Stimulated activated naive CD8-positive, alpha-beta T cell treated with anti-CD3 and anti-CD28 coated beads, Interleukin-15, amount 100 ng/mL, for 72 hours (primary cell): ENCODE measurements at regions not wholly inside any gene's neighbourhood (a gene's known extent, or its start where the extent isn't known, plus 50 kb on each side); places are given as distances from the start of the nearest gene placed in this dataset.

Source experiments
- ATAC-seq: fragments of 150-1000 bp; cut with Tn5 transposase; 2 replicates; pipeline ENCODE4 v1.10.0; 2021; ENCODE audit warnings: mild to moderate bottlenecking, moderate library complexity
- DNase-seq, 2 donors: peaks; one replicate each; pipeline ENCODE4 v3.0.0; 2021 to 2022
- H3K27ac Mint-ChIP-seq, 2 donors: one replicate each; pipeline ENCODE4 v1.8.0; 2022; ENCODE audit warnings: mild to moderate bottlenecking in 2 of 2, mixed read lengths in 2 of 2, moderate library complexity in 2 of 2
- H3K27me3 Mint-ChIP-seq: one replicate; pipeline ENCODE4 v1.8.0; 2022; ENCODE audit warnings: mixed read lengths
- H3K4me1 Mint-ChIP-seq: one replicate; pipeline ENCODE4 v1.8.0; 2022; ENCODE audit warnings: mild to moderate bottlenecking, mixed read lengths
- H3K4me3 Mint-ChIP-seq, 2 donors: one replicate each; pipeline ENCODE4 v1.8.0; 2022; ENCODE audit warnings: mild to moderate bottlenecking in 2 of 2, mixed read lengths in 2 of 2, moderate library complexity in 1 of 2
- H3K9me3 Mint-ChIP-seq, 2 donors: one replicate each; pipeline ENCODE4 v1.8.0; 2022; ENCODE audit warnings: mixed read lengths in 2 of 2

DNA sequence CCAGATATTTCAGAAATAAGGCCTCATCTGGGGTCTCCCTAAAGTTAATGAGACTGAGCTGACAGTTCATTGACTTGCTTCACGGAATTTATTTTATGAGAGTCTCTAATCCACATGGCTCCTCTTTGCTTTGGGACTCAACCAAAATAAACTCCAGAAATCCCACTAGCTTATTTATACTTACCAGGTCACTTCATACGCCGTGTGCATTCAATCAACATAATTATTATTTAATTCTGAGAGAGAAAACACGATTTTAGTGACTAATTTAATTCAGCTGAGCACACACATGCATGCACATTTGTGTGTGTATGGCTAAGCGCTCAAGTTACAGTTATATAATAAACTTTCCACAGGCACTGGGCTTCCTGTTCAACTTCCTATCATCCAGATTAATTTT lies 333.4 kb upstream of the CCDC196 start:
- no peak overlapping the region for H3K4me3 Mint-ChIP-seq
- H3K4me1 Mint-ChIP-seq, result no peaks in the 10 kb centered on the region
- DNase-seq, result no peak
- H3K27ac Mint-ChIP-seq, result no peak overlapping the region
- no peaks in the 10 kb centered on the region for H3K27me3 Mint-ChIP-seq
- no peak for ATAC-seq
- H3K9me3 Mint-ChIP-seq, result no peaks in the 10 kb centered on the region

- no peak for DNase-seq
- H3K27me3 Mint-ChIP-seq, result peaks cover 32% of the 10 kb centered on the region
- H3K4me1 Mint-ChIP-seq, result no peaks in the 10 kb centered on the region
- H3K9me3 Mint-ChIP-seq, result peaks cover 8 to 9% of the 10 kb centered on the region in 2 donors
- H3K27ac Mint-ChIP-seq, result no peak overlapping the region
- no peak overlapping the region for H3K4me3 Mint-ChIP-seq
- ATAC-seq, result no peak
These were observed 323.1 kb upstream of the CCDC196 start for GRCh38 chr14:66163023-66163422.

GRCh38 chr14:66165337-66165736 lies 320.8 kb upstream of the CCDC196 start:
- no peak overlapping the region for H3K27ac Mint-ChIP-seq
- DNase-seq (no peak), ATAC-seq (no peak)
- peaks cover 27% of the 10 kb centered on the region for H3K27me3 Mint-ChIP-seq
- no peaks in the 10 kb centered on the region for H3K4me1 Mint-ChIP-seq
- H3K4me3 Mint-ChIP-seq, result no peak overlapping the region
- H3K9me3 Mint-ChIP-seq, result peaks cover 8 to 9% of the 10 kb centered on the region in 2 donors

- Mint-ChIP-seq H3K4me3 (no peak overlapping the region), H3K27ac (no peak overlapping the region), H3K9me3 (no peaks in the 10 kb centered on the region), H3K4me1 (no peaks in the 10 kb centered on the region), H3K27me3 (peaks cover 29% of the 10 kb centered on the region)
- ATAC-seq, result no peak
- no peak for DNase-seq
These were observed 311.7 kb upstream of the CCDC196 start for GRCh38 chr14:66174453-66174891.

DNA sequence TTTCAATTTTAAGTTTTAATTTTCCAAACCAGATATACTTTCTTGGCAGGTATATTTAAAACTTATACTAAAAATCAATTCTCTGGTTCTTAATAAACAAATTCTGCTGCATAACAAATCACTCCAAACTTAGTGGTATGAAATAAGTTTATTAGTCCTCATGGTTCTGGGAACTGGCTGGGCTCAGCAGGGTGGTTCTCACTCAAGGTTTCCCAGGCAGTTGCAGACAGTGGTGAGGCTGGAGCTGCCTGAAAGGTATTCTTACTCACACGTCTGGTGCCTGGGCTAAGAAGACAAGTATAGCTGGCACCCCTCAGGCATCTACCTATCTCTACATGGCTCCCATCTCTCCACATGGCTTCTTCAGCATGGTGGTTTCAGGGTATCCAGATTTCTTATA lies 308.2 kb upstream of the CCDC196 start:
- Mint-ChIP-seq H3K27me3 (peaks cover 12% of the 10 kb centered on the region), H3K4me1 (no peaks in the 10 kb centered on the region), H3K4me3 (no peak overlapping the region), H3K27ac (no peak overlapping the region), H3K9me3 (peaks cover 0 to 6% of the 10 kb centered on the region in 2 donors)
- DNase-seq (no peak), ATAC-seq (no peak)

- Mint-ChIP-seq H3K27me3 (peaks cover 15% of the 10 kb centered on the region), H3K9me3 (peaks cover 3 to 23% of the 10 kb centered on the region in 2 donors), H3K4me3 (no peak overlapping the region)
These were observed 289.5 kb upstream of the CCDC196 start for GRCh38 chr14:66196670-66197069.

DNA sequence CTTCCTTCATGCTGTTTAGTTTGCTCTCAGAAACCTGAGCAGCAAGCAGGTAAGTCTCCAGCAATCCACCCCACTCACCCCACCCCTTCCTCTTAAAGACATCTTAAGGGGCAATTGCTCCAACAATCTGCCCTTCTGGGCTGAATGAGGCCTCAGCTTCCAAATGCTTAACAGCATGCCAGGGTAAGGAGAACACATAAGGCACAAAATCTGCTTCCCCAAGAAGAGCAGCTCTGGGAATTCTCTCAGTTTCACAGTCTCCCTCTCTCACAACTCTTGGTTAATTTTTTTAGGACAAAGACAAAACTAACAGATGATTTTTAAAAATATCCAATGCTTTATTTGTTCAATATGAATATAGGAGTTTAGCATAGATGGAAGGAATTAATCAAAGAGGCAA lies 288.9 kb upstream of the CCDC196 start:
- DNase-seq, result no peak
- Mint-ChIP-seq H3K27ac (no peak overlapping the region), H3K4me3 (no peak overlapping the region), H3K4me1 (no peaks in the 10 kb centered on the region), H3K27me3 (peaks cover 15% of the 10 kb centered on the region), H3K9me3 (peaks cover 5 to 24% of the 10 kb centered on the region in 2 donors)
- ATAC-seq, result no peak

More at GRCh38 chr14:66196670-66197069, 289.5 kb upstream of the CCDC196 start:
- DNase-seq, result no peak
- H3K27ac Mint-ChIP-seq, result no peak overlapping the region
- H3K4me1 Mint-ChIP-seq, result no peaks in the 10 kb centered on the region
- no peak for ATAC-seq

- Mint-ChIP-seq H3K27ac (no peak overlapping the region), H3K27me3 (no peaks in the 10 kb centered on the region), H3K9me3 (peaks cover 22 to 39% of the 10 kb centered on the region in 2 donors), H3K4me3 (no peak overlapping the region), H3K4me1 (no peaks in the 10 kb centered on the region)
- DNase-seq (no peak), ATAC-seq (no peak)
These were observed 279.6 kb upstream of the CCDC196 start for GRCh38 chr14:66206554-66206953.

GRCh38 chr14:66216763-66217162 lies 269.4 kb upstream of the CCDC196 start:
- DNase-seq (no peak), ATAC-seq (no peak)
- Mint-ChIP-seq H3K9me3 (peaks cover 8 to 17% of the 10 kb centered on the region in 2 donors), H3K4me3 (no peak overlapping the region), H3K4me1 (no peaks in the 10 kb centered on the region), H3K27me3 (no peaks in the 10 kb centered on the region), H3K27ac (no peak overlapping the region)

GRCh38 chr14:66219886-66220285 lies 266.3 kb upstream of the CCDC196 start:
- Mint-ChIP-seq H3K4me3 (no peak overlapping the region), H3K27me3 (no peaks in the 10 kb centered on the region), H3K27ac (no peak overlapping the region), H3K4me1 (no peaks in the 10 kb centered on the region), H3K9me3 (peaks cover 8 to 17% of the 10 kb centered on the region in 2 donors)
- DNase-seq (no peak), ATAC-seq (no peak)

DNA sequence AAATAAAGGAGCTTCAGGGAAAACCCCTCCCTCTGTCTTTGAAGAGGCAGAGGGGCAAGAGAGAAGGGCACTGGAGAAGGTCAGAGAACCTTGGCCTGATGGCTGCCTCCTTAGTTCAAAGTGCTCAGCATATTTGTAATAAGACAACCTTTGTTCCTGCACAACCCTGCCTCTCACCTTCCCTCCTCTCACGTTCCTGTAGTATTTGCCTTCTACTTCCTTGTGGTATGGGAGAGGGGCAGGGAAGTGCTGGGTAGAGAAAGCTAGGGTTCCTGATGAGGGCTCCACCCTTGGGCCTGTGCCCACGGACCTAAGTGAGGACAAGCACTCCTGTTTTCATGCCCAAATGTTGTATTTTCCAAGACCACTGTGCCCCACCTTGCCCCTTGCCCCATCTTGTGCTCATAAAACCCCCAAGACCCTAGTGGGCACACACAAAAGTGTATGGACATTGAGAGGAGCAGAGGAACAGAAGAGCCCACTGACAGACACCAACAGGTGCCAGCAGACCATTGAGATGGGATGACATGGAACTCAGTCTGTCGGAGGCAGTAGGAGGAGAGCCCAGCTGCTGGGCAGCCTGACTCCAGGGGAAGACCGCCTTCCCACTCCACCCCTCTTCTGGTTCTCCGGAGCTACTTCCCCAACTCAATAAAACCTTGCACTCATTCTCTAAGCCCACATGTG lies 261.5 kb upstream of the CCDC196 start:
- DNase-seq (no peak), ATAC-seq (no peak)
- no peaks in the 10 kb centered on the region for H3K4me1 Mint-ChIP-seq
- peaks cover under 1% of the 10 kb centered on the region for H3K27me3 Mint-ChIP-seq
- H3K4me3 Mint-ChIP-seq, result no peak overlapping the region
- no peak overlapping the region for H3K27ac Mint-ChIP-seq
- H3K9me3 Mint-ChIP-seq, result peaks cover 8 to 10% of the 10 kb centered on the region in 2 donors

DNA sequence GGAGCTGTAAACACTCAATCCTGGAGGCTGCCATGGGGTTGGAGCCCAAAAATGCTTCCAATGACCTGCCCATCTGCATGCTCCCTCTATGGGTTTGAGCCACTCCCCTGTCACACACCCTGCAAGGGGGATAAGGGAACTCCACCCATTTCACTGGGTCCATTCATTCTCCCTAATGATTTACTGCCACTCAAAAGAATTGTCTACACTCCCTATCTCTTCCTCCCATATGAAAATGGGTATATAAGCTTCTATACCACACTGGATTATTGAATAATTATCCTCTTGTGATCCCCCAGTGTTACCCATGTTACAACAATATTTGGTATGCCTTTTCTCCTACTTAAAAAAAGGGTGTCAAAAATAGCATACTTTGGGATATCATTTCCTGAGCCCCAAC lies 260.8 kb upstream of the CCDC196 start:
- Mint-ChIP-seq H3K27ac (no peak overlapping the region), H3K9me3 (peaks cover 8 to 10% of the 10 kb centered on the region in 2 donors), H3K4me1 (no peaks in the 10 kb centered on the region), H3K27me3 (peaks cover 7% of the 10 kb centered on the region), H3K4me3 (no peak overlapping the region)
- ATAC-seq, result no peak
- no peak for DNase-seq

GRCh38 chr14:66228267-66228970 lies 257.8 kb upstream of the CCDC196 start:
- DNase-seq (peak in 1 of 2 donors; percentile 28), ATAC-seq (peak; percentile 83)
- no peak overlapping the region for H3K27ac Mint-ChIP-seq
- H3K4me1 Mint-ChIP-seq, result no peaks in the 10 kb centered on the region
- H3K4me3 Mint-ChIP-seq, result no peak overlapping the region
- peaks cover 32% of the 10 kb centered on the region for H3K27me3 Mint-ChIP-seq
- peaks cover 8 to 10% of the 10 kb centered on the region in 2 donors for H3K9me3 Mint-ChIP-seq

GRCh38 chr14:66231820-66232219 lies 254.4 kb upstream of the CCDC196 start:
- no peak for ATAC-seq
- H3K27me3 Mint-ChIP-seq, result peaks cover 32% of the 10 kb centered on the region
- no peak overlapping the region for H3K4me3 Mint-ChIP-seq
- no peaks in the 10 kb centered on the region for H3K4me1 Mint-ChIP-seq
- DNase-seq, result no peak
- H3K27ac Mint-ChIP-seq, result no peak overlapping the region
- peaks cover 8 to 10% of the 10 kb centered on the region in 2 donors for H3K9me3 Mint-ChIP-seq

- H3K4me1 Mint-ChIP-seq, result no peaks in the 10 kb centered on the region
- H3K9me3 Mint-ChIP-seq, result no peaks in the 10 kb centered on the region
- H3K27ac Mint-ChIP-seq, result no peak overlapping the region
- DNase-seq, result no peak
- ATAC-seq, result no peak
- H3K27me3 Mint-ChIP-seq, result peaks cover 32% of the 10 kb centered on the region
- no peak overlapping the region for H3K4me3 Mint-ChIP-seq
These were observed 252.6 kb upstream of the CCDC196 start for GRCh38 chr14:66233591-66233990.

GRCh38 chr14:66234411-66234810 lies 251.8 kb upstream of the CCDC196 start:
- no peak for ATAC-seq

More at GRCh38 chr14:66234411-66234810, 251.8 kb upstream of the CCDC196 start:
- Mint-ChIP-seq H3K4me1 (no peaks in the 10 kb centered on the region), H3K9me3 (no peaks in the 10 kb centered on the region), H3K27ac (no peak overlapping the region), H3K4me3 (no peak overlapping the region), H3K27me3 (peaks cover 32% of the 10 kb centered on the region)
- no peak for DNase-seq
